Uterus (tissue), 2 donors: ENCODE measurements at regions not wholly inside any gene's neighbourhood (a gene's known extent, or its start where the extent isn't known, plus 50 kb on each side); places are given as distances from the start of the nearest gene placed in this dataset.

Experiments
- CTCF ChIP-seq, 4 experiments: fragments of 200-600 bp in 2 of 4; fragments of 450-650 bp in 2 of 4; sonication (generic) in 2 of 4; IDR thresholded peaks; one replicate each; pipeline ENCODE4 v1.5.1; 2016 to 2019; ENCODE audit warnings: antibody characterized with exemption in 4 of 4, mild to moderate bottlenecking in 2 of 4, moderate library complexity in 1 of 4
- POLR2A ChIP-seq, 2 donors: fragments of 450-650 bp; IDR thresholded peaks; one replicate each; pipeline ENCODE4 v1.6.1; 2016; ENCODE audit warnings: antibody characterized with exemption in 2 of 2, mild to moderate bottlenecking in 1 of 2, moderate library complexity in 1 of 2

- TF ChIP-seq CTCF (IDR thresholded peaks at IDR 0.05) (no peak), POLR2A (IDR thresholded peaks at IDR 0.05) (no peak)
Observed at GRCh38 chr3:144324076-144324475, 352.5 kb downstream of the DIPK2A start.
